ENCODE measurements at regions not wholly inside any gene's neighbourhood (a gene's known extent, or its start where the extent isn't known, plus 50 kb on each side); places are given as distances from the start of the nearest gene placed in this dataset.

GRCh38 chr10:80786322-80786721 is 248.6 kb downstream of the SH2D4B start:
- WGBS, 2 donors (ENCODE audit: low coverage in 1 of 2): 90 to 91% methylated on average over 1 of the region's 1 CpG
- TF ChIP-seq CTCF (IDR thresholded peaks at IDR 0.05): no peak
- no peak for TF ChIP-seq POLR2A (IDR thresholded peaks at IDR 0.05)
- TF ChIP-seq EP300 (IDR thresholded peaks at IDR 0.05): no peak
- no peak for TF ChIP-seq POLR2AphosphoS5 (IDR thresholded peaks at IDR 0.05)
- Histone ChIP-seq H3K27ac (no peak overlapping the region), H3K36me3 (no peaks in the 10 kb centered on the region), H3K4me3 (no peak overlapping the region), H3K4me1 (no peaks in the 10 kb centered on the region), H3K27me3 (peaks cover 7% of the 10 kb centered on the region), H3K9me3 (no peaks in the 10 kb centered on the region)
- no peak for ATAC-seq

- 65 to 89% methylated on average over 2 to 3 of the region's 3 CpGs for WGBS, 2 donors (ENCODE audit: low coverage in 1 of 2)
- TF ChIP-seq POLR2A (IDR thresholded peaks at IDR 0.05) (no peak), POLR2AphosphoS5 (IDR thresholded peaks at IDR 0.05) (no peak), CTCF (IDR thresholded peaks at IDR 0.05) (no peak), EP300 (IDR thresholded peaks at IDR 0.05) (no peak)
- ATAC-seq: no peak
- Histone ChIP-seq H3K9me3 (no peaks in the 10 kb centered on the region), H3K27ac (no peak overlapping the region), H3K4me3 (no peak overlapping the region), H3K36me3 (no peaks in the 10 kb centered on the region), H3K27me3 (peaks cover 7% of the 10 kb centered on the region), H3K4me1 (no peaks in the 10 kb centered on the region)
Measured at GRCh38 chr10:80787952-80788351, 250.2 kb downstream of the SH2D4B start.

- WGBS, 2 donors (ENCODE audit: low coverage in 1 of 2): 80 to 81% methylated on average over 3 of the region's 3 CpGs
- no peaks in the 10 kb centered on the region for H3K4me1 ChIP-seq
- no peak overlapping the region for H3K4me3 ChIP-seq
- H3K36me3 ChIP-seq: no peaks in the 10 kb centered on the region
- no peak for ATAC-seq
- H3K9me3 ChIP-seq: no peaks in the 10 kb centered on the region
- no peak overlapping the region for H3K27ac ChIP-seq
- no peaks in the 10 kb centered on the region for H3K27me3 ChIP-seq
- TF ChIP-seq POLR2AphosphoS5 (IDR thresholded peaks at IDR 0.05): no peak
- no peak for TF ChIP-seq EP300 (IDR thresholded peaks at IDR 0.05)
- no peak for TF ChIP-seq POLR2A (IDR thresholded peaks at IDR 0.05)
- TF ChIP-seq CTCF (IDR thresholded peaks at IDR 0.05): no peak
Measured at GRCh38 chr10:80794994-80795393, 257.3 kb downstream of the SH2D4B start.

DNA sequence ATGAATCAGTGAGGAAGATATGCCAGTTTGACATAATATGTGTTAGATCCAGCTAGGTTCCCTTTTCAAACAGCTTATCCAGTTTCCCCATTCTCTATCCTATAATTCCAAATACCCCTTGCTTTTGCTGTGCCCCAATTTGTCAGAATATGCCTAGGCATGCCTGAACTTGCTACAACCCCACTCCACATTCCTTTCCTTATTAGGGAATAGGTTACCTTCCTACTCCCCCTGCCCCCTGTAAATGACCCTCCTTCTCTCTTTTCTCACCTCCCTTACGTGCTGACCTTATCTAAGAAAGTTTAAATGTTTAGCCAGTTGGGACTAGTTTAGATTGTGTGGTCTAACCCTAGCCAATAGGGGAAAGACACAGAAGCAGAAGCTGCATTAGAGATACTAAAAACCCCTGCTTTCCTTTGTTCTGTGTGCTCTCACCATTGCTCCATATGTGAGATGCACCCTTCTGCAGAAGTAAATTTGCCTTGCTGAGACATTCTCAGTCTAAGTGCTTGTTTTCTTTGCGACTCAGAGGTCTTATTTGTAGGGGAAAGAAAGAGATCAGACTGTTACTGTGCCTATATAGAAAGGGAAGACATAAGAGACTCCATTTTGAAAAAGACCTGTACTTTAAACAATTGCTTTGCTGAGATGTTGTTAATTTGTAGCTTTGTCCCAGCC is 267.8 kb downstream of the SH2D4B start:
- H3K27me3 ChIP-seq: no peaks in the 10 kb centered on the region
- H3K4me3 ChIP-seq: no peak overlapping the region
- no peak for ATAC-seq
- H3K27ac ChIP-seq: no peak overlapping the region
- peaks cover 0 to 28% (median 0%) of the 10 kb centered on the region in 3 donors for H3K9me3 ChIP-seq
- H3K36me3 ChIP-seq: no peaks in the 10 kb centered on the region
- no peak for TF ChIP-seq CTCF (IDR thresholded peaks at IDR 0.05)
- TF ChIP-seq POLR2A (IDR thresholded peaks at IDR 0.05): no peak
- no peak for TF ChIP-seq EP300 (IDR thresholded peaks at IDR 0.05)
- TF ChIP-seq POLR2AphosphoS5 (IDR thresholded peaks at IDR 0.05): no peak
- 45 to 86% methylated on average over 1 to 2 of the region's 2 CpGs for WGBS, 2 donors (ENCODE audit: low coverage in 1 of 2)
- H3K4me1 ChIP-seq: no peaks in the 10 kb centered on the region

GRCh38 chr10:80814147-80814652 is 276.5 kb downstream of the SH2D4B start:
- WGBS, 2 donors (ENCODE audit: low coverage in 1 of 2): 100% methylated on average over 1 of the region's 21 CpGs; no CpG with 5 or more reads in 1 of the 2 donors

More at GRCh38 chr10:80814147-80814652, 276.5 kb downstream of the SH2D4B start:
- H3K4me1 ChIP-seq: no peaks in the 10 kb centered on the region
- no peaks in the 10 kb centered on the region for H3K36me3 ChIP-seq
- TF ChIP-seq CTCF (IDR thresholded peaks at IDR 0.05): no peak
- TF ChIP-seq POLR2AphosphoS5 (IDR thresholded peaks at IDR 0.05): no peak
- TF ChIP-seq POLR2A (IDR thresholded peaks at IDR 0.05): no peak
- TF ChIP-seq EP300 (IDR thresholded peaks at IDR 0.05): no peak
- peaks cover 0 to 28% (median 0%) of the 10 kb centered on the region in 3 donors for H3K9me3 ChIP-seq
- no peaks in the 10 kb centered on the region for H3K27me3 ChIP-seq
- H3K4me3 ChIP-seq: no peak overlapping the region
- no peak overlapping the region for H3K27ac ChIP-seq
- no peak for ATAC-seq
